ENCODE measurements at regions not wholly inside any gene's neighbourhood (a gene's known extent, or its start where the extent isn't known, plus 50 kb on each side); places are given as distances from the start of the nearest gene placed in this dataset.
"Not testable (repeated sequence)": the region's sequence is repeated elsewhere in the genome, so short reads cannot be mapped to it uniquely, and the experiment has no call there.

- no peak for DNase-seq (ENCODE audit: low spot score)
Observed at GRCh38 chr6:25124216-25124715, 154.9 kb upstream of the CARMIL1 start.

DNA sequence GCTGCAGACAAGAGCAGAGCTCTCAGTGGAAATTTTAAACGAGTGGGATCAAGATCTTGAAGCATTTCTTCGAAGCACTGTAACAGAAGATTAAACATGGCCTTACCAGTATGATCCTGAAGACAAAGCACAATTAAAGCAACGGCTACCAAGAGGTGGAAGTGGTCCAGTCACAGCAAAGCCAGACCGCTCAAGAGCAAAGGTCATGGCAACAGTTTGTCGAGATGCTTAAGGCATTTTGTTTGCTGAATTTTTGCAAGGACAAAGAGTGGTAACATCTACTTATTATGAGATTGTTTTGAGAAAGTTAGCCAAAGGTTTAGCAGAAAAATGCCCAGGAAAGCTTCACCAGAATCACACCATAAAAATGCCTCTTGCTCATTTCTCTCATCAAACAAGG lies 153.4 kb upstream of the CARMIL1 start:
- no peak for DNase-seq (ENCODE audit: low spot score)

DNA sequence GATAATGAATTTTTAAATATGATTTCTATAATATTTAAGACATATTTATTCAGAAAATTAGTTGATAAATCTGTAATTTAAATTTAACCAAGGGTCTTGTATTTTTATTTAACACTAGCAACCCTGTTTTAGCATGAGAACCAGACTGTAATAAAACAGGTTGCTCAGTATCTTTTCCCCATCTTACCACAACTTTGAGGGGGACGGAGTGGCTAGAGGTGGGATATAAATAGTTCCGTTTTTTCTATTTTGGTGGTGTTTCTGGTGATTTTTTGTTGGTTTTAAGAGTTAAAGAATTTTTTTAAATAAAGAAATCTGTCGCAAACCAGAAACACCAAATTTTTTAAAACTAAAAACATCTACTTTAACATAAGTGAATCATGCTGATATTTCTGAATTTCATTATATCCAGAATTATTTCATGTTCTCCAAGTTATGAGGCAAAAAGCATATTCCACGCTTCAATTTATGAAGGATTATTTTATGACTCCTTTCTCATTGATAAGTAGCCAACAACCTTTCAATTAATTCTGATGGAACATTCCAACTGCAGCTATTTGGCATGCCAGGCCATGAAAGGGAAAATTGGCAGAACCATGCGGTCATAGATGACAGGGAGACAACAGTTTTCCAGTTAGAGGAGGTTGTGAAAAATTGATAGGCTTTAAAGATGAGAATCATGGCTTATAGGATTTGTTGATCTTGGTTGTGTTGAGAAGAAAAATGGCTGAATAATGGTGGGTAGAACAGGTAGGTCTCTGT lies 151.9 kb upstream of the CARMIL1 start:
- DNase-seq (ENCODE audit: low spot score) = no peak

DNA sequence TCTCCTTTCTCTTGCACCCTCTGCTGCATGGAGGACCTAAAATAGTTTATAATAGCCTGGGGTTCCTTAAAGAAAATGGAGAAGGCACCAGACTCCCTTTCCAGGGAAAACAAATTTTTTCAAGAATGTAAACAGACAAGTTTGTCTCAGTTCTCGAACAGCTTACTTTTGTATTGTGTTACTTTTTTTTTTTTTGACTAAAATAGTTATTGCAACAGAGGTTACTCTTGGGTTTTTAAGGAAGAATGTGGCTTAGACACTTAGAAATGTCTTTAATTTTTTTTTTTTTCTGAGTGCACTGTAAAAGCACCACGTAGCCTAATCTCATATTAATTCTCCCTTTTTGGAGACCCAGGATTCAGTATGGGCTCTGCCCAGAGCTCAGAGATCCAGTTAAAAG lies 148.7 kb upstream of the CARMIL1 start:
- no peak for DNase-seq (ENCODE audit: low spot score)

DNA sequence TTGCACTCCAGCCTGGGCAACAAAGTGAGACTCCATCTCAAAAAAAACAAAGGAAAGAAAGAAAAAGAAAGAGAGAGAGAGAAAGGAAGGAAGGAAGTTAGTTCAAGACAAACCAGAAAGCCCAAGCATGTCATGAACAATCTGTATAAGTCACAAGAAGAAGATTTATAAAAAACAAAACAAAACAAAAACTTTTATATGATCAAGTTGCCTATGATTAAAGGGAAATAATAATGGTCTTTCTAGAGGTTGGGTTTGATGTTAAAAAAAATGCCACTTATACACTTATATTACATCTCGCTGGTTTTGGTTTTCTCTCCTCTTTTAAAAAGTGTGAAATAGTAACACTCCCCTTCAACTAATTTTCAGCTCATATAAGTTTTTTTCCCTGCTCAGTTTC lies 146.2 kb upstream of the CARMIL1 start:
- no peak for DNase-seq (ENCODE audit: low spot score)

DNA sequence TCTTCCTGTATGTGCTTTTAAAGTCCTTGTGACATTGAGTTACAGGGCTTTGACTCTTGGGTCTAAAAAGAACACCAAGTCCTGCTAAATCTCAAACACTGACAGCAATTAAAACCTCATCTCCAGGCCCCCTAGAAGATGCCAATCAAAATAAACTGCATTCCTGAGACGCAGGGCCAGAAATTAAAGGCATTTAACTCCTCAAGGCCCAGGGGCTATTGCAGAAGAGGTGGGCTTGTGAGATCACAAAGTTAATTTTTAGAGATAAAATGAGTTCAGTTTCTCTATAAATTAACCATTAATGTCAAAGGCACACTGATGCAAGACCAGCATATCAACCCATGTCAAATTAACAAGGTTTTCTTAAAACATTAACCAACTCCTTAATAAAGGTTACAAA lies 145.6 kb upstream of the CARMIL1 start:
- no peak for DNase-seq (ENCODE audit: low spot score)

GRCh38 chr6:25136854-25137253 lies 142.3 kb upstream of the CARMIL1 start:
- DNase-seq (ENCODE audit: low spot score) = no peak

DNA sequence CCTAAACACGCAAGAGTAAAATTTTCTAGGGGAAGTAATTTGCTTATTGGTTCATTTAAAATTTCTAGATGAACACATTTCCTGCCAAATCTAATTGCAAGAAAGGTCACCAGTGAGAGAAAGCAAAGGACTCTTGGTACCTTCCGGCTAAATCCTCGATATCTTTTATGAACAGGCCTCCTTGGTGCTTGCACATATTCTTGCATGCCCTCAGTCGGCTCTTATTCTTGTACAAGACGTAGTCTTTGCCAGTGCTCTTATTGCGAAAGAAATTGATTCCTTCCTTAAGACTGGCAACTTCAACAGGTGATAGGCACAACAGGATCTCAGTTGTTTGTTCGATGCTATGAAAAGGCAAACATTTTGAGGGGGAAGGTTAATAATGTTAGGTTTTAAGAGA lies 141.7 kb upstream of the CARMIL1 start:
- no peak for DNase-seq (ENCODE audit: low spot score)

GRCh38 chr6:25137916-25138232 lies 141.3 kb upstream of the CARMIL1 start:
- DNase-seq (ENCODE audit: low spot score) = no peak

DNA sequence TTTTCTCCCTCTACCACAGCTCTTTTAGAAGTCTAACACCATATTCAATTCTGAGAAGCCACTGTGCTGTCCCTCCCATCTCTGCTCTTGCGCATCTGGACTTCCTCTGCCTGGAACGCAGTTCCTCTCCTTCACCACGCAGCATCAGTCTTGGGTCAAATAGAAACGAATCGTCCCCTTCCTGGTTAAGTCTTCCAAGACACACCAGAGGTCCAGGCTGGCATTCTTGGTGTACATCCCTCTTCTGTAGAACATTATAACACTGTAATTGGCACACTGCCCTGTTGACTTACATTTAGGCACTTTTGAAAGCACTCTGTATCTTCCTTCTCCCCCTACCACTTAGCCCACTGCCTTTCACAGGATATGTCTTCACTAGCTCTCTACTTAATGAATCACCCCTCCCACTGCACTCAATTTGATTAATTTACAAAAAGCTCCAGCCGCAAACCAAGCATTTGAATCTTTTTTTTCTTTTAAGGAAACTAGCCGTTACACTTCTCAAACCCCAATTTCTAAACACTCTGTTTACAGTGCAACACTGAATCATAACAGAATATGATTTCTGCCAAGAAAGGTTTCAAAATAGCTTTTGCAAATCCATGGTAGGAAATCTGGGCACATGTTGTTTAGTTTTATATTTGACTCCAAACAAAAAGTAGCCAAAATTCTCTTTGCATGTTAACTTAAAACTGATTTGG lies 140.8 kb upstream of the CARMIL1 start:
- DNase-seq (ENCODE audit: low spot score) = no peak

GRCh38 chr6:25138934-25139415 lies 140.2 kb upstream of the CARMIL1 start:
- DNase-seq (ENCODE audit: low spot score) = no peak

DNA sequence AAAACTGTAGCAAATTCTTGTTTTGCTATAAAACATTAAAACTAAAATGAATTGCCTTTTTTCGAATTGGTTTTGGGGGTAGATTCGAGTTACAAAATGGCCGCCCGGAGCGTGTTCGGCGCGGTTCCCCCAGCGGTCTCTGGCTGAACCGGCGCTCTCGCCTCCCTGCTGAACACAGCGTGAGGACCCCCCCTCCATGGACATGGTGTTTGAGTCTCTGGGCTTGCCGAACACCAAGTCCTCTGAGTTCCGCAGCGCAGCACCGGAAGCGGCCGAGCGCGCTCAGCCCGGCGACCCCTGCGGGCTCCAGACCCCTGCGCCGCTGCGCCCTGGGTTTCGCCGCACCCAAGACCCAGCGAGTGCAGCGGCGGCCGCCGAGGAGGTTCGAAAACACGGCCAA lies 139.6 kb upstream of the CARMIL1 start:
- DNase-seq (ENCODE audit: low spot score) = not testable (repeated sequence)

DNA sequence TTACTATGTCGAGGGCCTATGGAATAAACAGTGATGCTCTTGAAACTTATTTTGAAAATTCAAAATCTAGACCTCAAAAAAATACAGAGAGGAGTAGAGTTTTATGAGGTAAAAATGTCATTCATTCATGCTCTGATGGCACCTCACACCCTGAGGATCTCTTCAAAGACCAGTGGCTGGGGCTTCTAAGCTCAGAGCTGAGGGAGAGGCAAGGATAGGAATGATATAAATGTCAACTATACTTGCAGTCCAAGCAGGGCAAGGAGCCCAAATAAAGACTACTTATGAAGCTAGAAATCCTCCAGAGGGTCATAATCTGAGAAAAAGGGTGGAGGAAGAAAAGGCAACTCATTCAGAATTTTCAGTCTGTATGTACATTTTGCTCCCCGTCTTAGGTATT lies 136.7 kb upstream of the CARMIL1 start:
- no peak for DNase-seq (ENCODE audit: low spot score)

DNA sequence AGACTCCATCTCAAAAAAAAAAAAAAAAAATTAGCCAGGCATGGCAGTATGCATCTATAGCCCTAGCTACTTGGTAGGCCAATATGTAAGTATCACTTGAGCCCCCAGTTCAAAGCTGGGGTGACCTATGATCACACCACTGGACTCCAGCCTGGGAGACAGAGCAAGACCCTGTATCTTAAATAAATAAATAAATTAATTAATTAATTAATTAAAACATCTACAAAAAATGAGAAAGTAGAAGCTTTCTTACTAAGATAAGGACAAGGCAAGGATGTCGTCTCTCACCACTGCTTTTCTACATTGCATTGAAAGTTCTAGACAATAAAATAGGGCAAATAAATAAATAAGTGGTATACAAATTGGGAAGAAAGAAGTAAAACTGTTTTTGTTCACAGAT lies 134.3 kb upstream of the CARMIL1 start:
- no peak for DNase-seq (ENCODE audit: low spot score)

- no peak for DNase-seq (ENCODE audit: low spot score)
Observed at GRCh38 chr6:25147223-25147622, 132.0 kb upstream of the CARMIL1 start.

- no peak for DNase-seq (ENCODE audit: low spot score)
Observed at GRCh38 chr6:25150031-25150430, 129.1 kb upstream of the CARMIL1 start.

DNA sequence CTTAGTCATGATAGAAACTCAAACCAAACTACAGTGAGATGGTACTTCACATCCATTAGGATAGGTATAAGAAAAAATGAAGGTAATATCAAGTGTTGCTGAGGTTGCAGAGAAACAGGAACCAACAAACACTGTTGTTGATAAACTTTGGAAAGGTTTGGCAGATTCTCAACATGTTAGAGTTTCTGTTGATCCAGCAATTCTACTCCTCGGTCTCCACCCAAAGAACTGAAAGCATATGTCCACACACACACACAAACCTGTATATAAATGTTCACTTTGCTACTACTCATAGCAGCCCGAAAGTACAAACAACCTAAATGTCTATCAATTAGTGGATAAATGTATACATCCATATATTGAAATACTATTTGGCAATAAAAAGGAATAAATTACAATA lies 128.3 kb upstream of the CARMIL1 start:
- no peak for DNase-seq (ENCODE audit: low spot score)

GRCh38 chr6:25153079-25153478 lies 126.1 kb upstream of the CARMIL1 start:
- DNase-seq (ENCODE audit: low spot score) = no peak

DNA sequence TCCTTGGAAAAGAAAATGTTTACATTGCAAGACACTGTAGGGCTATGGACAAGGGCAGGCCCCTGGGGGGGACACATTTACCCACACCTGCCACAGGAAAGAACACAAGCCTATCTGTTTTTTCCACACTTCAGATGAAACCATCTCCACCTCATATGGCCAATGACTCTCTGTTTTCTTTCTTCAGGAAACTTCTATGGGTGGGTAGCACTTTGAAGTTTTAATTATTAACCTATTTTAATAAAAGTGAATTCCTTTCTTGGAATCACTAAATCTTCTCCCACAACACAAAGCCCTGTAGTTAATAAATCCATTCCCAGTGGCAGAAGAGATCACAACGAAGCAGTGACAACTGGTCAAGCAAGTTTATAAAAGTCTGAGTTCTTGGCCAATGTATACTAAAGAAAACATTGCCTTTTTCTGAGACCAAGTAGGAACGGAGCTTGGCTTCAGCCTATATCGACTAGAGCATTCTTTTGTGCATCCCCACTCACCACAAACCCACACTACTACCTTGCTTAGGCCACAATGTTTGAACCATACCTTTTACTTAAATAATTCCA lies 125.1 kb upstream of the CARMIL1 start:
- DNase-seq (ENCODE audit: low spot score) = no peak

- DNase-seq (ENCODE audit: low spot score) = no peak
Observed at GRCh38 chr6:25155211-25155610, 124.0 kb upstream of the CARMIL1 start.

GRCh38 chr6:25156123-25156522 lies 123.1 kb upstream of the CARMIL1 start:
- DNase-seq (ENCODE audit: low spot score) = no peak

- DNase-seq (ENCODE audit: low spot score) = no peak
Observed at GRCh38 chr6:25157183-25157582, 122.0 kb upstream of the CARMIL1 start.

DNA sequence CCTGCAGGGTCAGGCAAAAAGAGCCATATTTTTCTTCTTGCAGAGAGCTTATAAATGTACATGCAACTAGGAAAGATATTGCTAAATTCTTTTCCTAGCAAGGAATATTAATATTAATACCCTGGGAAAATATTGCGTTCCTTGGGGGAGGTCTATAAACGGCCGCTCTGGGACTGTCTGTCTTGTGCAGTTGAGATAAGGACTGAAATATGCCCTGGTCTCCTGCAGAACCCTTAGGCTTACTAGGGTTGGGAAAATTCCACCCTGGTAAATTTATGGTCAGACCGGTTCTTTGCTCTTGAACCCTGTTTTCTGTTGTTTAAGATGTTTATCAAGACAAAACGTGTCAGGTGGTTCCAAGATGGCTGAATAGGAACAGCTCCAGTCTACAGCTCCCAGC lies 121.3 kb upstream of the CARMIL1 start:
- no peak for DNase-seq (ENCODE audit: low spot score)

Data from HuH-7.5 (cell line).